Activated T-helper 17 cell treated with anti-CD3 and anti-CD28 coated beads, Interleukin-2, amount 50 U/mL, for 72 hours (primary cell): ENCODE measurements at regions not wholly inside any gene's neighbourhood (a gene's known extent, or its start where the extent isn't known, plus 50 kb on each side); places are given as distances from the start of the nearest gene placed in this dataset.

Source experiments
- ATAC-seq: fragments of 150-1000 bp; cut with Tn5 transposase; replicated peaks from 2 replicates; pipeline ENCODE4 v1.10.0; 2021; ENCODE audit warnings: mild to moderate bottlenecking, moderate library complexity
- H3K27ac Mint-ChIP-seq: one replicate; pipeline ENCODE4 v1.8.0; 2022; ENCODE audit warnings: mixed read lengths
- H3K27me3 Mint-ChIP-seq: one replicate; pipeline ENCODE4 v1.8.0; 2022; ENCODE audit warnings: mixed read lengths
- H3K36me3 Mint-ChIP-seq: one replicate; pipeline ENCODE4 v1.8.0; 2022; ENCODE audit warnings: low read depth, mild to moderate bottlenecking, mixed read lengths
- H3K4me1 Mint-ChIP-seq: one replicate; pipeline ENCODE4 v1.8.0; 2022; ENCODE audit warnings: mixed read lengths
- H3K4me3 Mint-ChIP-seq: one replicate; pipeline ENCODE4 v1.8.0; 2022; ENCODE audit warnings: mild to moderate bottlenecking, mixed read lengths
- H3K9me3 Mint-ChIP-seq: one replicate; pipeline ENCODE4 v1.8.0; 2022; ENCODE audit warnings: mixed read lengths

DNA sequence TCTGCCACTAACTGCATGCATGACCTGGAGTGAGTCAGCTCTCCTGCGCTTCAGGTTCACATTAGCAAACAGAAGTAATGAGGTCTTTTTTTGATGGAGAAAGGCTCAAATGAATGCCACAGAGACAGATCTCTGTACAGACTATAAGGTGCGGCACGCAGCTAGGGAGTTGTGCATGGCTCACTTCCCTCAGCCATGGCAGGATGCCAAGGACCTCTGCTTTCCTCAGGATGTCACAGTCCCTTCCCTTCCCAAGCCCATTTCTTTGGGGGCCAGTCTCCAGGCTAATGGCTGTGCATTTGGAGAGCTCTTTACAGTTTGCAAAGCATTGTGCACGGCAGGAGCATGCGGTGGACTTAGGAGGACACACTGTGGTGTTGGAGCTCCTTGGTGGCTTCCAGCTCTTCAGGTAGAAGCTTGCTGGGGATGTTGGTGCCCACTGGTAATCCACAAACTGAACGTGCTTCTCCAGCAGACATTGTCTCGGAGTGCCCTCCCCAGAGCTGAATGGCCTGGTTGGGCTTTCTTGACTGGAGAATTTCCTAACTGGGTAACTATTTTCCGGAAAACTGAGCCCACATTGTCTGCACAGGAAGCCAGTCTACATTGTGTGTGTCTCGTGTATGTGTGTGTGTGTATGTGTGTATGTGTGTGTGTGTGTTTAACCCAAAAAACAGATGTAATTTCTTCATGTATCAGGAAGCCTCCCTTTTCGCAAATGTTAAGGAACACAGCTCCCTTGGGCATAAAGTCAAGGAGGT lies 172.5 kb upstream of the TLE3 start:
- no peak overlapping the region for H3K27ac Mint-ChIP-seq
- H3K4me3 Mint-ChIP-seq, result no peak overlapping the region
- H3K36me3 Mint-ChIP-seq, result no peaks in the 10 kb centered on the region
- peaks cover 19% of the 10 kb centered on the region for H3K27me3 Mint-ChIP-seq
- no peaks in the 10 kb centered on the region for H3K9me3 Mint-ChIP-seq
- H3K4me1 Mint-ChIP-seq, result peaks cover 4% of the 10 kb centered on the region
- no peak for ATAC-seq

DNA sequence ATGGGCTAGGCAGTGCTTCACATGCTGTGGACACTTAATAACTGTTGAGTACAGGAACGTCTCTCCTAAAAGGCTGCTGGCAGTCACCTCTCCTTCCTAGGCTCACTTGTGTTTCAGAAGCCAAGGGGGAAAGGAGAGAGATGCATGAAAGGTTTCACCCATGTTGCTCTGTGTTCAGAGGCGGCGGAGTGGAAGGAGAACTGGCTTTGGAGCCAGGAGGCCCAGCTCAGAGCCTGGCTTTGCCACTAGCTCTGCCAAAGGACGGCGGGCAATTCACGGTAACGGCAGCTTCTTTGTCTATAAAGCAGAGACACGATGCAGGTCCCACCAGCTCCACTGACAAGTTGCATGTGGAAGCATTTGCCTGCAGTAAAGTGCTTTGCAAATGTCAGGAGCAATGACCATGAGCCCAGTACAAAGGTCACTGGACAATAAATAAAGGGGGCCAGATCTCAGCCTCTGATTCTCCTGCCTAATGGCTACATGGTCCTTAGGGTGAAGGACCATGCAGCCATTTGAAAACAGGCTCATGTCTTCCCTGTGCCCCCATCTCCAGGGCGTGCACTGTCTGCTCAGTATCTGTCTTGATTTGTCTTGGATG lies 171.7 kb upstream of the TLE3 start:
- ATAC-seq, result no peak
- H3K36me3 Mint-ChIP-seq, result no peaks in the 10 kb centered on the region
- no peak overlapping the region for H3K27ac Mint-ChIP-seq
- no peaks in the 10 kb centered on the region for H3K9me3 Mint-ChIP-seq
- H3K4me3 Mint-ChIP-seq, result no peak overlapping the region
- H3K27me3 Mint-ChIP-seq, result peaks cover 19% of the 10 kb centered on the region
- peaks cover 4% of the 10 kb centered on the region for H3K4me1 Mint-ChIP-seq

DNA sequence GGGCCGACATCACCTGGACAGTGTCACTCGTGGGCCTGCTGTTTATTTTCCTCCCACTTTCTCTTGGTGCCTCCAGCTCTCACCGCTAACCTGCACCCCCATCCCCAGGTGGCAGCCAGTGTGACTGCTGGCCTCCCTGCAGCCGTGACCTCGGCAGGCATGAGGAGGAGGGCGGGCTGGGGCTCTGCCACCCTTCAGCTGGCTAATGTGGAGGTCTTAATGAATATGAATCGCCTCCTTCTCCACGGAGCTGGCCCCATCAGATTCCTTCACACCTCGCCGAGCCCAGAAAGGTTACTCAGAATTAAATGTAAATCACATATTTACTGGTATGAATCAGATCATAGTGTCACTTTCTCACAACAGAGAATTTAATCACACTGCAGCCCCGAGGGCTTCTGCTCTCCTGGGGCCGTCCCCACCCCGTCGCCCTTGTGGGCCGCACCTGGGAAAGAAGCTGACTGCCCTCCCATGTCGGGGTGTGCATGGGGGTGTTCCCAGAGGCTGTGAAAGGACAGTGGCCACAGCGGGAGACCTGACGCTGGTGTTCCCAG lies 171.1 kb upstream of the TLE3 start:
- Mint-ChIP-seq H3K4me1 (peaks cover 4% of the 10 kb centered on the region), H3K27me3 (peaks cover 19% of the 10 kb centered on the region), H3K4me3 (no peak overlapping the region), H3K9me3 (no peaks in the 10 kb centered on the region), H3K27ac (peak overlapping the region; percentile 25), H3K36me3 (no peaks in the 10 kb centered on the region)
- ATAC-seq, result peak; percentile 52

DNA sequence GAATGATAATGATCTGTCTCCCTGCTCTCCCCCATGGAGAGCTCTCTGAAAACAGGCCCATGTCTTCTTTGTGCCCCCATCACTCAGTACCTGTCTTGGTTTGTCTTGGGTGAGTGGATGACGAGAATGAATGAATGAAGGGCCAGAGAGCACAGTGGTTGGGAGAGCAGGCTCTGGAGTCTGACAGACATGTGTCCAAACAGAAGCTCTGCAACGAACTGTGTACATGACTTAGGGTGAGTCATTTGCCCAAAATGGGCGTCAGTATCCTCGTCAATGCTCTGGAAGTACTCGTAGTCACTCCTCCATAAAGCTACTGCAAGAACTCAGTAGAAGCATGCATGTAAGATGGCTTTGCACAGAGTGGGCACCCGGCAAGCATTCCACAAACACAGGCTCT lies 170.2 kb upstream of the TLE3 start:
- no peak overlapping the region for H3K4me3 Mint-ChIP-seq
- H3K4me1 Mint-ChIP-seq, result peaks cover 4% of the 10 kb centered on the region
- no peak overlapping the region for H3K27ac Mint-ChIP-seq
- H3K9me3 Mint-ChIP-seq, result no peaks in the 10 kb centered on the region
- peaks cover 22% of the 10 kb centered on the region for H3K27me3 Mint-ChIP-seq
- H3K36me3 Mint-ChIP-seq, result no peaks in the 10 kb centered on the region
- ATAC-seq, result no peak

DNA sequence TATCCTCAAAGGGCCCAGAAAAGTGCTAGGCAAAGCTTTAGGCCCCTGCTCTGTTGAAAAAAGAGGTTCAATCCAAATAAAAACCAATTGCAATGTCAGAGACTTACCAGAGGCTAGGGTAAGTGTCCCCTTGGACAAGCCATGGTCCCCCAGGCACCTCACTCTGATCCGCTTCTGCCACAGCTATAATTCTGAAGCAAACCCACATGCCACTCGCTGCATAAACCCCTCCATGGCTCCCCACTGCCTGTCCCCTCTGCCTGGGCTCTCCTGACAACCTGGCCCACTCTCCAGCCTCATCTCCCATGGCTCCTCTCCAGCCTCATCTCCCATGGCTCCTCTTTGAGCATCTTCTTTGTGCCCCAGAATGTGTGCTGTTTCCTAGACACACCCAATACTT lies 169.6 kb upstream of the TLE3 start:
- Mint-ChIP-seq H3K4me3 (no peak overlapping the region), H3K27me3 (peaks cover 22% of the 10 kb centered on the region), H3K4me1 (peaks cover 4% of the 10 kb centered on the region), H3K36me3 (no peaks in the 10 kb centered on the region), H3K9me3 (no peaks in the 10 kb centered on the region), H3K27ac (no peak overlapping the region)
- no peak for ATAC-seq

DNA sequence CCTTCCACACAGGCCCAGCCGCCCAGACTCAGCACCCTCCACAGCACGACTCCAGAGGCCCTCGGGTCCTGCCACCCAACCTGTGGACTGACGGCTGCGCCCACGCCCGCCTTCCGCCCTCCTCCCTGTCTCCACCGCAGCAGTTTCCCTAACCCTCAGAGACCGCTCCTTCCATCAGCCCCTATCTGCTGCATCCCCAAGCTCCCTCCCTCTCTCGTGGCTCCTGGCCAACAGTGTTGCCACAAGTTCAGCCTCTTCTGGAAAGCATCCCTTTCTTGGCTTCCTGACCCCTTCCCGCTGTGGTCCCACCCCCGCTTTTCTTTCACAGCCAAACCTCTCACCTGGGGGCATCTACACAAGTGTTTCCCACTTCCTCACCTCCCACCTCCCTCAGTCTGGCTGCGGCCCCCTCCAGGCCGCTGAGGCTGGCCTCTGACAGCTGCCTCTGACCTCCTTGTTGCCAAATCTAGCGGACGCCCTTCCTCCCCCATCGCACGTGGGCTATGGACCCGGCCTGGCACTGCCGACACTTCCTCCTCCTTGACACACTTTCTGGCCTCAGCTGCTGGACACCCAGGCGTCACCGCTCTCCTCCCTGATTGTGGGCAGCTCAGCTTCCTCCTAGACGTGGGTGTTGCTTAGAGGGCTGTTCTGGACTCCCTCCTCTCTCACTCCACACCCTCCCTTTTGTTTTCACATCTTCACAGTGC lies 168.8 kb upstream of the TLE3 start:
- peaks cover 4% of the 10 kb centered on the region for H3K4me1 Mint-ChIP-seq
- no peak overlapping the region for H3K4me3 Mint-ChIP-seq
- no peaks in the 10 kb centered on the region for H3K36me3 Mint-ChIP-seq
- H3K27me3 Mint-ChIP-seq, result peaks cover 22% of the 10 kb centered on the region
- H3K27ac Mint-ChIP-seq, result no peak overlapping the region
- no peak for ATAC-seq
- no peaks in the 10 kb centered on the region for H3K9me3 Mint-ChIP-seq

DNA sequence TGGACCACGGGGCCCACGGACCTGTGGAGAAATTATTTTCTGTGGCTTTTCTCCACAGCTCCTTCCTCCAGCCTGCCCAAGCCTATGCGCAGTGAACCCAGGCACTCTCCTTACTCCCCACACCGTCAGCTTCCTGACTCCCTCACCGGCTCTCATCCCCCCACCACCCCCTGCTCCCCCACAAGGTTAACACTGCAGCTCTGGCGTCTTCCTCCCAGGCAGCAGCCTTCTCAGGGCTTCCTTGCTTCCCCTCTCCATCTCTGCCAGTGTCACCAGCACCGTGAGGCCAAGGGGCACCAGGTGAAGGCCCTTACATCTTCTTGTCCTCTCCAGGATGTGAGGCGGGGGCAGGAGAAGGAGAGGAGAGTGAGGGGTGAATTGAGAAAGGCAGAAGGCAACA lies 168.3 kb upstream of the TLE3 start:
- no peak for ATAC-seq
- H3K4me1 Mint-ChIP-seq, result peaks cover 4% of the 10 kb centered on the region
- H3K27ac Mint-ChIP-seq, result no peak overlapping the region
- no peak overlapping the region for H3K4me3 Mint-ChIP-seq
- H3K36me3 Mint-ChIP-seq, result no peaks in the 10 kb centered on the region
- peaks cover 22% of the 10 kb centered on the region for H3K27me3 Mint-ChIP-seq
- H3K9me3 Mint-ChIP-seq, result no peaks in the 10 kb centered on the region

DNA sequence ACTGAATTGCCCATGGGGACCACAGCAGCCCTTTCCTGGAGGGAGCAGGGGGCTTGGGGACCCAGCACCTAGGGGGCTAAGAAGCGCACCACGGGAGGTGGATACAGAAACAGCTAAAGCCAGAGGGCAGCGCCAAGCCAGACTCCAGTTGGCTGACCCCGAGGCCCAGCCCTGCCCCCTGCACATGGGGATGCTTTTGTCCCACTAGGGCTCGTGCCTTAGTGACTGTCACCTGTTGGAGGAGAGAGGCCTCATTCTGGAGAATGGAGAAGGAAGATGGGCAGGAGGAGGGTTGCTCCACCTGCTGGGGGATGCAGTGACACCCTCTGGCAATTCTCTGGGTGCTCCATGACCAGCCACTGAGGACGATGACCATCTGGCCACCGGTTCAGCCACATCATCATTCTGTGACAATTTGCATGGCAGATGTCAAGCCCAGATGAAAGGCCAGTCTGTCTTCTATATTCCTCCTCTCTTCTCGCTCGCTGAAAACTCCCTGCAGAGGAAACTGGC lies 167.8 kb upstream of the TLE3 start:
- Mint-ChIP-seq H3K4me3 (no peak overlapping the region), H3K9me3 (no peaks in the 10 kb centered on the region), H3K4me1 (peaks cover 6% of the 10 kb centered on the region), H3K27ac (no peak overlapping the region), H3K27me3 (peaks cover 22% of the 10 kb centered on the region), H3K36me3 (no peaks in the 10 kb centered on the region)
- no peak for ATAC-seq

DNA sequence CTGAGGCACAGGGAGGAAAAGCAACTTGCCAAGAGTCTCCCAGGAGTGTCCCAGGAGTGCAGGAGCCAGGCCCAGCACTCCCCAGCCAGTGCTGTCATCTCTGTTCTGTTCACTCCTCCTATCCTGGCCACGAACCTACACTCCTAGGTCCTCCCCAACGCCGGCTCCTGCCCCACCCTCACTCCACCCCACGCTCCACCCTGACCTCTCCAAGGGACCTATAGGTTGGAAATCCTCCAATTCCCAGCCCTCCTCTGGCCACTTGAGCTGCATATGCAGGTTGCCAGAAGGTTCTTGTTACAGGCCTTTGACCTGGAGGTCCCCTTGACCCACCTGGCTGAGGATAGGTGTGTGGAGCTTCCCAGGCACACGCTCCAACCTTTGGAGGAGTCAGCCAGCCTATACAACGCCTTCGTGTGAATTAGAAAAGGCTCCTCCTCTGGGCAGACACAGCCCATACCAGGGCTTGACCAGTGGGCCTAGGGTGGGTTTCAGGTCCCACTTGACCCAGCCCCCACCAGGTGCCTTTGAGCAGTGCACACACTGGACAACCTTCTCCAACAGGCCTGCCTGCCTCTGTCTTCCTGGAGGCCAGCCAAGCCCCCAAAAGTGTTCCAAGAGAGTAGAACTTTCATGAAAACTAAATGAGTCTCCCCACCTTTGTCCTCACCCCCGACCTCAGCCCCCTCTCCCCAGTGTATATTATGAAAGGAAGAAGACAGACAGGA lies 167.2 kb upstream of the TLE3 start:
- Mint-ChIP-seq H3K4me1 (peaks cover 12% of the 10 kb centered on the region), H3K27ac (no peak overlapping the region), H3K27me3 (peaks cover 22% of the 10 kb centered on the region), H3K9me3 (no peaks in the 10 kb centered on the region), H3K4me3 (no peak overlapping the region), H3K36me3 (no peaks in the 10 kb centered on the region)
- no peak for ATAC-seq

DNA sequence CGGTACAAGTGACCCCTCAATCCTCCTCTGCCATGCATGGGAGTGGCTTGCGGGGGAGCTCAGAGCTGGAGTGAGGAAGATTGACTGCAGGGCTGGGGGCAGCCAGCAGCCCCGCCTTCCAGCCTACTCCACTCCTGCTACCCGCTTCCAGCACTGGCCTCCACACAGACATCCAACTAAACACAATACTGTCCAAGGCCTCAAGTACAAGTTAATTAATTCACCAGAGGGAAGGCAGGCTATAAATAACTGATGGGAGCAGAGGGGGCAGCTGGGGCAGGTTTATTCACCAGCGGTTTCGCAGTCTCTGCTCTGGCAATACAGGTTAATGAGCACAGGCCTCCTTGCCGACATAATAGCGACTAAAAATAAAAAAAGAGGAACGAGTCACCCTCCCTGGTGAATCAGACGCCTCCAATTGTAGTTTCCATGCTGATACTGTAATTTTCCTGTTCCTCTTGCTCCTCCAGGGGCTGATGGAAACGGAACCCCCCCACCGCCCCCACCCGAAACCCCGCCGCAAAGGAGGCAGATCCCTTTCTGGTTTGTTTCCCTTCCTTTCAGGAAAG lies 166.4 kb upstream of the TLE3 start:
- no peak for ATAC-seq
- peaks cover 22% of the 10 kb centered on the region for H3K27me3 Mint-ChIP-seq
- H3K27ac Mint-ChIP-seq, result no peak overlapping the region
- H3K4me3 Mint-ChIP-seq, result no peak overlapping the region
- H3K4me1 Mint-ChIP-seq, result peaks cover 17% of the 10 kb centered on the region
- no peaks in the 10 kb centered on the region for H3K9me3 Mint-ChIP-seq
- H3K36me3 Mint-ChIP-seq, result no peaks in the 10 kb centered on the region

DNA sequence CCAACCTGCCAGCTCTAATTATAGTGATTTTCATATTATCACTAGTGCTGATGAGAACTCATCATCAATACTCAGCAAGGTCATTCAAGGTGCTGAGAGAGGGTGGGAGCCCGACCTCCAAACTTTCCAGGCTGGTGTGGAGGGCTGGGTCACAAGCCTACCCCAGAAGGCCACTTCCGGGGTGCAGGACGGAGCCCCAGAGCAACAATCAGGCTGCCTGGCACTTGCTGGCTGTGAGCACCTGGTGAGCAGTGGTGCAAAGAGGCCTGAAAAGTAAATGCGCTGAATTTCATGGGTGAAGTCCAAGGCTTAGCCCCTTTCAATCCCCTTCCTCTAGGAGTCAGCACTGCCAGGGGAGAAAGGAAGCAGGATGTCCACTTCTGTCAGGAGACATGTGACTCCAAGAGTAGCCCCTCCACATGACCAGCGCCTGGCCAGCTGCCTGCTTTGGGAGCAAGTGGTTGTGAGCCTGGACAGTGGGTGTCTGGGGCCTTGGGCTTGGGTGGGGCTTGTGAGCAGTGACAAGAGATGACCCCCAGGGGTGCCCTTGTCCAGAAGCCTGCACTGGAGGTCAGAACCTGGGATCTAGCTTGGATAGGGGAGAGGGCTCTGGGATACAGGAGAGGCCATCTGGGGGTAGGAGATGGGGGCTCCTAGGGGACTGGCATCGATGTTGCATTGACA lies 165.0 kb upstream of the TLE3 start:
- Mint-ChIP-seq H3K27ac (no peak overlapping the region), H3K4me3 (no peak overlapping the region), H3K36me3 (no peaks in the 10 kb centered on the region), H3K27me3 (peaks cover 14% of the 10 kb centered on the region), H3K9me3 (no peaks in the 10 kb centered on the region), H3K4me1 (peaks cover 25% of the 10 kb centered on the region)
- no peak for ATAC-seq

DNA sequence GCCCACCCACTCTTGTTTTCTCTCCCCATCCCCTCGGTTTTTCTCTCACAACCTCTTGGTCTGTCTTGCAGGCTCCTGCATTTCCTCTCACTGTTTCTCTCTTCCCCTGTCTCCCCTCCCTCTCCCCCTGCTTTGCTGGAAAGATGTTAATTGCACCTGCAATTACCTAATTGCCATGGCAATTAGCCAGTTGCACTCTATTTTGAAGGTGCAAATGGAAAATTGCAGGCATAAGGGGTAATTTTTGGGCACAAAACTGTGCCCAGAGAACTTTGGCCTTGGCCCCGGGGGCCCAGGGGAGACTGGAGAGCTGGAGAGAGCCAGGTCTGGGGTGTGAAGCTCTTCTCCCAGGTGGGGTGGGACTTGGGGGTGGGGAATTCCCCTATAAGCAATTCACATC lies 164.5 kb upstream of the TLE3 start:
- Mint-ChIP-seq H3K36me3 (no peaks in the 10 kb centered on the region), H3K27ac (no peak overlapping the region), H3K27me3 (peaks cover 10% of the 10 kb centered on the region), H3K4me3 (no peak overlapping the region), H3K9me3 (no peaks in the 10 kb centered on the region), H3K4me1 (peaks cover 25% of the 10 kb centered on the region)
- no peak for ATAC-seq

DNA sequence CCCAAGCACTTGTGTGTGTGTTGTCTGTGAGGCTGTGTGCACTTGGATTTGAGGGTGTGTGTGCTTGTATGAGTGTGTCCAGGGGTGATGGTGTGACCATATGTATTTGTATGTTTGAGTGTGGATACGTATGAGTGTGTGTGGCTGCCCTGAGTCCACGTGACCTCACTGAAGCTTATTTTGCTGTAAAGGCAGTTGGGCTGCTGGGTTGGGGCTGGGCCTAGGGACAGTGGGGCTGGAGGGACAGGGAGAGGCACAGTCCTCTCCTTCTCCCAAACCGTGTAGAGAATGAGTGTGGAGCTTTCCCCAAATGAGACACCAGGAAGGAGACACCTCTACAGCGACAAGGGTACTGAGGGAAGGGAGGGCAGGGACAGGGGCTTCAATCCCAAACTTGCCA lies 163.4 kb upstream of the TLE3 start:
- no peak for ATAC-seq
- Mint-ChIP-seq H3K27ac (no peak overlapping the region), H3K4me1 (peaks cover 21% of the 10 kb centered on the region), H3K9me3 (no peaks in the 10 kb centered on the region), H3K27me3 (peaks cover 3% of the 10 kb centered on the region), H3K36me3 (no peaks in the 10 kb centered on the region), H3K4me3 (no peak overlapping the region)
